ENCODE measurements at regions not wholly inside any gene's neighbourhood (a gene's known extent, or its start where the extent isn't known, plus 50 kb on each side); places are given as distances from the start of the nearest gene placed in this dataset.
A peak's percentile ranks its signal among the peaks of the same experiment; 100 is the strongest.

- DNase-seq (ENCODE audit: extremely low read depth, low read depth, low spot score): no peak
Observed at GRCh38 chrX:39609941-39610340, 487.8 kb downstream of the BCOR start.

GRCh38 chrX:39611468-39611867, 486.3 kb downstream of the BCOR start:
- no peak for DNase-seq (ENCODE audit: extremely low read depth, low read depth, low spot score)

- no peak for DNase-seq (ENCODE audit: extremely low read depth, low read depth, low spot score)
Observed at GRCh38 chrX:39613482-39613995, 484.2 kb downstream of the BCOR start.

- no peak for DNase-seq (ENCODE audit: extremely low read depth, low read depth, low spot score)
Observed at GRCh38 chrX:39613997-39614679, 483.6 kb downstream of the BCOR start.

GRCh38 chrX:39614680-39614998, 483.1 kb downstream of the BCOR start:
- DNase-seq (ENCODE audit: extremely low read depth, low read depth, low spot score): no peak

- DNase-seq (ENCODE audit: extremely low read depth, low read depth, low spot score): no peak
Observed at GRCh38 chrX:39616098-39616729, 481.5 kb downstream of the BCOR start.

- DNase-seq (ENCODE audit: extremely low read depth, low read depth, low spot score): no peak
Observed at GRCh38 chrX:39616731-39617130, 481.0 kb downstream of the BCOR start.

GRCh38 chrX:39618178-39618577, 479.6 kb downstream of the BCOR start:
- DNase-seq (ENCODE audit: extremely low read depth, low read depth, low spot score): no peak

- DNase-seq (ENCODE audit: extremely low read depth, low read depth, low spot score): peak; percentile 25
Observed at GRCh38 chrX:39619182-39620009, 478.4 kb downstream of the BCOR start.

- DNase-seq (ENCODE audit: extremely low read depth, low read depth, low spot score): no peak
Observed at GRCh38 chrX:39624166-39624565, 473.6 kb downstream of the BCOR start.

GRCh38 chrX:39625810-39626209, 471.9 kb downstream of the BCOR start:
- no peak for DNase-seq (ENCODE audit: extremely low read depth, low read depth, low spot score)

GRCh38 chrX:39626749-39627148, 471.0 kb downstream of the BCOR start:
- no peak for DNase-seq (ENCODE audit: extremely low read depth, low read depth, low spot score)

- DNase-seq (ENCODE audit: extremely low read depth, low read depth, low spot score): no peak
Observed at GRCh38 chrX:39627257-39627656, 470.5 kb downstream of the BCOR start.

- DNase-seq (ENCODE audit: extremely low read depth, low read depth, low spot score): no peak
Observed at GRCh38 chrX:39629001-39629400, 468.8 kb downstream of the BCOR start.

- DNase-seq (ENCODE audit: extremely low read depth, low read depth, low spot score): no peak
Observed at GRCh38 chrX:39630344-39630743, 467.4 kb downstream of the BCOR start.

- no peak for DNase-seq (ENCODE audit: extremely low read depth, low read depth, low spot score)
Observed at GRCh38 chrX:39631276-39632229, 466.2 kb downstream of the BCOR start.

GRCh38 chrX:39633293-39633692, 464.5 kb downstream of the BCOR start:
- no peak for DNase-seq (ENCODE audit: extremely low read depth, low read depth, low spot score)

- DNase-seq (ENCODE audit: extremely low read depth, low read depth, low spot score): no peak
Observed at GRCh38 chrX:39636481-39636880, 461.3 kb downstream of the BCOR start.

- DNase-seq (ENCODE audit: extremely low read depth, low read depth, low spot score): no peak
Observed at GRCh38 chrX:39638526-39638925, 459.2 kb downstream of the BCOR start.

- DNase-seq (ENCODE audit: extremely low read depth, low read depth, low spot score): no peak
Observed at GRCh38 chrX:39639871-39640270, 457.9 kb downstream of the BCOR start.

- DNase-seq (ENCODE audit: extremely low read depth, low read depth, low spot score): no peak
Observed at GRCh38 chrX:39640866-39641265, 456.9 kb downstream of the BCOR start.

All from glomerular endothelial cell (primary cell).